ENCODE measurements at regions not wholly inside any gene's neighbourhood (a gene's known extent, or its start where the extent isn't known, plus 50 kb on each side); places are given as distances from the start of the nearest gene placed in this dataset.
"Not testable (repeated sequence)": the region's sequence is repeated elsewhere in the genome, so short reads cannot be mapped to it uniquely, and the experiment has no call there.

GRCh38 chr17:70523426-70523825, 354.1 kb downstream of the KCNJ2 start:
- DNase-seq (ENCODE audit: low spot score), result no peak

GRCh38 chr17:70525035-70525434, 355.7 kb downstream of the KCNJ2 start:
- not testable (repeated sequence) for DNase-seq (ENCODE audit: low spot score)

GRCh38 chr17:70525961-70526360, 356.6 kb downstream of the KCNJ2 start:
- DNase-seq (ENCODE audit: low spot score), result no peak

GRCh38 chr17:70527364-70527888, 358.1 kb downstream of the KCNJ2 start:
- no peak for DNase-seq (ENCODE audit: low spot score)

GRCh38 chr17:70533427-70533826, 364.1 kb downstream of the KCNJ2 start:
- DNase-seq (ENCODE audit: low spot score), result no peak

GRCh38 chr17:70535986-70536385, 366.7 kb downstream of the KCNJ2 start:
- no peak for DNase-seq (ENCODE audit: low spot score)

GRCh38 chr17:70539132-70539924, 370.0 kb downstream of the KCNJ2 start:
- DNase-seq (ENCODE audit: low spot score), result no peak

GRCh38 chr17:70542876-70543275, 373.5 kb downstream of the KCNJ2 start:
- DNase-seq (ENCODE audit: low spot score), result no peak

- DNase-seq (ENCODE audit: low spot score), result no peak
These were observed 375.0 kb downstream of the KCNJ2 start for GRCh38 chr17:70544317-70544716.

GRCh38 chr17:70552230-70552981, 383.1 kb downstream of the KCNJ2 start:
- DNase-seq (ENCODE audit: low spot score), result peak; percentile 14

GRCh38 chr17:70552982-70553334, 383.6 kb downstream of the KCNJ2 start:
- DNase-seq (ENCODE audit: low spot score), result no peak

GRCh38 chr17:70555723-70556122, 386.4 kb downstream of the KCNJ2 start:
- DNase-seq (ENCODE audit: low spot score), result no peak

- no peak for DNase-seq (ENCODE audit: low spot score)
These were observed 389.5 kb downstream of the KCNJ2 start for GRCh38 chr17:70558821-70559220.

GRCh38 chr17:70560471-70560870, 391.1 kb downstream of the KCNJ2 start:
- DNase-seq (ENCODE audit: low spot score), result no peak

- no peak for DNase-seq (ENCODE audit: low spot score)
These were observed 392.8 kb downstream of the KCNJ2 start for GRCh38 chr17:70562137-70562536.

GRCh38 chr17:70563281-70563820, 394.0 kb downstream of the KCNJ2 start:
- no peak for DNase-seq (ENCODE audit: low spot score)

GRCh38 chr17:70564006-70564620, 394.8 kb downstream of the KCNJ2 start:
- DNase-seq (ENCODE audit: low spot score), result no peak

- no peak for DNase-seq (ENCODE audit: low spot score)
These were observed 399.8 kb downstream of the KCNJ2 start for GRCh38 chr17:70569128-70569527.

GRCh38 chr17:70577456-70577855, 408.1 kb downstream of the KCNJ2 start:
- no peak for DNase-seq (ENCODE audit: low spot score)

GRCh38 chr17:70581459-70581858, 412.1 kb downstream of the KCNJ2 start:
- no peak for DNase-seq (ENCODE audit: low spot score)

GRCh38 chr17:70582777-70583176, 413.4 kb downstream of the KCNJ2 start:
- no peak for DNase-seq (ENCODE audit: low spot score)

- no peak for DNase-seq (ENCODE audit: low spot score)
These were observed 414.9 kb downstream of the KCNJ2 start for GRCh38 chr17:70584255-70584654.

- DNase-seq (ENCODE audit: low spot score), result no peak
These were observed 418.7 kb downstream of the KCNJ2 start for GRCh38 chr17:70588003-70588402.
